ENCODE measurements at regions not wholly inside any gene's neighbourhood (a gene's known extent, or its start where the extent isn't known, plus 50 kb on each side); places are given as distances from the start of the nearest gene placed in this dataset.

GRCh38 chr18:52275817-52276216, 64.2 kb upstream of the DCC start:
- TF ChIP-seq CTCF (IDR thresholded peaks at IDR 0.05; ENCODE audit: borderline replicate concordance, insufficient read depth, low read depth, low read length): no peak
- no peak overlapping the region for H3K4me3 ChIP-seq (ENCODE audit: low read depth, low read length)

- no peak overlapping the region for H3K4me3 ChIP-seq (ENCODE audit: low read depth, low read length)
- no peak for TF ChIP-seq CTCF (IDR thresholded peaks at IDR 0.05; ENCODE audit: borderline replicate concordance, insufficient read depth, low read depth, low read length)
Observed at GRCh38 chr18:52277785-52278184, 62.2 kb upstream of the DCC start.

- H3K4me3 ChIP-seq (ENCODE audit: low read depth, low read length): no peak overlapping the region
Observed at GRCh38 chr18:52278191-52278590, 61.8 kb upstream of the DCC start.

GRCh38 chr18:52280702-52281101, 59.3 kb upstream of the DCC start:
- TF ChIP-seq CTCF (IDR thresholded peaks at IDR 0.05; ENCODE audit: borderline replicate concordance, insufficient read depth, low read depth, low read length): no peak
- no peak overlapping the region for H3K4me3 ChIP-seq (ENCODE audit: low read depth, low read length)

More at GRCh38 chr18:52278191-52278590, 61.8 kb upstream of the DCC start:
- no peak for TF ChIP-seq CTCF (IDR thresholded peaks at IDR 0.05; ENCODE audit: borderline replicate concordance, insufficient read depth, low read depth, low read length)

GRCh38 chr18:52283927-52284326, 56.1 kb upstream of the DCC start:
- no peak overlapping the region for H3K4me3 ChIP-seq (ENCODE audit: low read depth, low read length)
- no peak for TF ChIP-seq CTCF (IDR thresholded peaks at IDR 0.05; ENCODE audit: borderline replicate concordance, insufficient read depth, low read depth, low read length)

GRCh38 chr18:52286675-52287074, 53.3 kb upstream of the DCC start:
- no peak overlapping the region for H3K4me3 ChIP-seq (ENCODE audit: low read depth, low read length)
- no peak for TF ChIP-seq CTCF (IDR thresholded peaks at IDR 0.05; ENCODE audit: borderline replicate concordance, insufficient read depth, low read depth, low read length)

GRCh38 chr18:52287151-52287550, 52.8 kb upstream of the DCC start:
- no peak for TF ChIP-seq CTCF (IDR thresholded peaks at IDR 0.05; ENCODE audit: borderline replicate concordance, insufficient read depth, low read depth, low read length)
- no peak overlapping the region for H3K4me3 ChIP-seq (ENCODE audit: low read depth, low read length)
